Brain microvascular endothelial cell (primary cell): ENCODE measurements at regions not wholly inside any gene's neighbourhood (a gene's known extent, or its start where the extent isn't known, plus 50 kb on each side); places are given as distances from the start of the nearest gene placed in this dataset.

Experiments used
- DNase-seq: peaks from one replicate; pipeline ENCODE4 v3.0.0-alpha.2; 2020
- H3K27ac ChIP-seq: fragments of 250-450 bp; sonication (Bioruptor Pico); 2 replicates; pipeline ENCODE4 v1.5.1; 2020; ENCODE audit warnings: mild to moderate bottlenecking, moderate library complexity
- H3K27me3 ChIP-seq: fragments of 250-450 bp; sonication (Bioruptor Pico); replicated peaks from 2 replicates; pipeline ENCODE4 v1.5.1; 2020; ENCODE audit warnings: mild to moderate bottlenecking
- H3K36me3 ChIP-seq: fragments of 250-450 bp; sonication (Bioruptor Pico); replicated peaks from 2 replicates; pipeline ENCODE4 v1.5.1; 2020; ENCODE audit warnings: mild to moderate bottlenecking
- H3K4me3 ChIP-seq: 2 replicates; pipeline ENCODE4 v1.5.1; 2011; ENCODE audit warnings: low read depth, mild to moderate bottlenecking, control low read depth, low read length, moderate library complexity
- in situ Hi-C: cut with HindIII; loops from 2 replicates; pipeline ENCODE4 v1.10.0; 2017; ENCODE audit warnings: low sequenced_read_pairs, low pct_ligation_motif_present
- TF ChIP-seq, protein P1 (sequence below): IDR thresholded peaks from 2 replicates; pipeline ENCODE4 v1.5.1; 2011; ENCODE audit warnings: low read depth, mild to moderate bottlenecking, moderate library complexity, low read length, control low read depth, inconsistent platforms; ENCODE audit errors: missing control alignments

DNA sequence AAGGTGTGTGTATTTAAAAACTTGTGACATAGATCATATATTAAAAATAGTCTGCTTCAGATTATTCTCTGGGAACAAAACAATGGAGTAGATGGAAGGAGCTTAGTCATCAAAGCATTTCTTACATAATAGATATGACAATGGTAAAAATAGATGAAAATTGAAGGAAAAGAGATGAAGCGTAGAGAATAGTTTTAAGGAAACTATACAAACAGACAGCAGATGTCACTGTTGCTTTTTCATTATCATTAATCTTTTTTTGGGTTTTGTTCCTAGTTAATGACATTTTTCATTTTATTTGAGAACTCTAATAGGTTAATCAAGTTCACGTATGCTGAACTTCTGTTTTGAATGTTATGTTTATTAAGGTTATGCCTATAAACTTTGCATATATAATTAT lies 149.2 kb upstream of the FBXO33 start:
- in situ Hi-C loops = no loop called here
- no peak for DNase-seq
- Histone ChIP-seq H3K36me3 (no peaks in the 10 kb centered on the region), H3K27ac (no peak overlapping the region), H3K4me3 (no peak overlapping the region), H3K27me3 (no peaks in the 10 kb centered on the region)
- TF ChIP-seq, protein P1, sequence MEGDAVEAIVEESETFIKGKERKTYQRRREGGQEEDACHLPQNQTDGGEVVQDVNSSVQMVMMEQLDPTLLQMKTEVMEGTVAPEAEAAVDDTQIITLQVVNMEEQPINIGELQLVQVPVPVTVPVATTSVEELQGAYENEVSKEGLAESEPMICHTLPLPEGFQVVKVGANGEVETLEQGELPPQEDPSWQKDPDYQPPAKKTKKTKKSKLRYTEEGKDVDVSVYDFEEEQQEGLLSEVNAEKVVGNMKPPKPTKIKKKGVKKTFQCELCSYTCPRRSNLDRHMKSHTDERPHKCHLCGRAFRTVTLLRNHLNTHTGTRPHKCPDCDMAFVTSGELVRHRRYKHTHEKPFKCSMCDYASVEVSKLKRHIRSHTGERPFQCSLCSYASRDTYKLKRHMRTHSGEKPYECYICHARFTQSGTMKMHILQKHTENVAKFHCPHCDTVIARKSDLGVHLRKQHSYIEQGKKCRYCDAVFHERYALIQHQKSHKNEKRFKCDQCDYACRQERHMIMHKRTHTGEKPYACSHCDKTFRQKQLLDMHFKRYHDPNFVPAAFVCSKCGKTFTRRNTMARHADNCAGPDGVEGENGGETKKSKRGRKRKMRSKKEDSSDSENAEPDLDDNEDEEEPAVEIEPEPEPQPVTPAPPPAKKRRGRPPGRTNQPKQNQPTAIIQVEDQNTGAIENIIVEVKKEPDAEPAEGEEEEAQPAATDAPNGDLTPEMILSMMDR = no peak

DNA sequence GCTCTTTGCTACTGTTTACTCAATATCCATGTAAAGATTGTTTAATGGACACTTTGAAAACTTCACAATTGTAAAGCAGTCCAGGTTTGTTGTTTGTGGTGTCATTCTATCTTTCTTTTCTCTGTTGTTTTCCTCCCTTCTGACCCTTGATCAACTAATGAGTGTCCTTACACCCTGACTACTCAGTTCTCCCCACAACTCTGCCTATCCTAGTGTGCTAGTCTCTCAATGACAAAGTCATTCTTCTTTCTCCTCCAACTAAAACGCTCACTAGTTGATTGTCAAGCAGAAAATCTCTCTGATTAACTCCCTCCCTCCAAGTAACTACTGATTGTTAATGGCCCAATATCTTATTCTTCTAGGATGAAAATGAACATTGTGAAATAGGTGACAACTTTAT lies 148.5 kb upstream of the FBXO33 start:
- TF ChIP-seq, protein P1 = no peak
- in situ Hi-C loops = no loop called here
- no peaks in the 10 kb centered on the region for H3K27me3 ChIP-seq
- no peak overlapping the region for H3K4me3 ChIP-seq
- DNase-seq = no peak
- no peaks in the 10 kb centered on the region for H3K36me3 ChIP-seq
- H3K27ac ChIP-seq = no peak overlapping the region

DNA sequence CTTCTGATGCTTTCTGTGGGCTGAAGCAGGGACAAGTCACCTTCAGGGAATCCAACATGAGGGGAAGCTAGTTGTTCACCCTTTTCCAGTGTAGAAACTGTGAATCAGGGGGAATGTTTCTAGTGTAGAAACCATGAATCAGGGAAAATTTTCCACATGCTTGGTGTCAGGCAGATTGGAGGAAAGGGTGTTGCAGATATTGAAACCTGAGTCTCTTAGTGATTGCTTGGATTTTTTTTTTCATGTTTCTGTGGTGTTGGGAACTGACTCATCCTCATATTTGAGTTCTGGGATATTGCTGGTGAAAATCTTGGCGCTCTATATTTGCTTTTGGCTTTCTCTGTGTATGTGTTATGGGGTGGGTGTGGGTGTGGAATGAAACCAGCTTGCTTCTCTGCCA lies 144.5 kb upstream of the FBXO33 start:
- TF ChIP-seq, protein P1 = no peak
- in situ Hi-C loops = no loop called here
- H3K36me3 ChIP-seq = no peaks in the 10 kb centered on the region
- H3K4me3 ChIP-seq = no peak overlapping the region
- no peaks in the 10 kb centered on the region for H3K27me3 ChIP-seq
- no peak overlapping the region for H3K27ac ChIP-seq
- DNase-seq = no peak

DNA sequence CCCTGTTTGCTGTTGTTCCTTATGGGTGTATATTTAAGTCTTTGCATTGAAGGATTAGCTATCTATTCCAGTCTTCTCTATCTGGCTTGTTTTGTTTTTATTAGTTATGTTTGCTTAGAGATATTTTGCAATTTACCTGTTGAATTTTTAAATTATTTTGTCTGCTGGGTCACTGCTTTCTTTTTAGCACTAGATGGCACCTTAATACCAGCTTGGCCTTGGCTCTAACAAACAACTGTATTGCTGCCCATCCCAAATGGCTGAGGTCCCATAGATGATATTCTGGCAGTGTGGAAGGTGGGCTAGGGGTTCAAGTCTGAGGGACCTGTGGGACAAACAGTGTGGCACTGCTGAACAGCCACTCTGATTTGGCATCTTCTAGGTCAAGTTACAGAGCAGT lies 144.0 kb upstream of the FBXO33 start:
- in situ Hi-C loops = no loop called here
- H3K27ac ChIP-seq = no peak overlapping the region
- TF ChIP-seq, protein P1 = no peak
- H3K27me3 ChIP-seq = no peaks in the 10 kb centered on the region
- H3K4me3 ChIP-seq = no peak overlapping the region
- no peak for DNase-seq
- H3K36me3 ChIP-seq = no peaks in the 10 kb centered on the region

DNA sequence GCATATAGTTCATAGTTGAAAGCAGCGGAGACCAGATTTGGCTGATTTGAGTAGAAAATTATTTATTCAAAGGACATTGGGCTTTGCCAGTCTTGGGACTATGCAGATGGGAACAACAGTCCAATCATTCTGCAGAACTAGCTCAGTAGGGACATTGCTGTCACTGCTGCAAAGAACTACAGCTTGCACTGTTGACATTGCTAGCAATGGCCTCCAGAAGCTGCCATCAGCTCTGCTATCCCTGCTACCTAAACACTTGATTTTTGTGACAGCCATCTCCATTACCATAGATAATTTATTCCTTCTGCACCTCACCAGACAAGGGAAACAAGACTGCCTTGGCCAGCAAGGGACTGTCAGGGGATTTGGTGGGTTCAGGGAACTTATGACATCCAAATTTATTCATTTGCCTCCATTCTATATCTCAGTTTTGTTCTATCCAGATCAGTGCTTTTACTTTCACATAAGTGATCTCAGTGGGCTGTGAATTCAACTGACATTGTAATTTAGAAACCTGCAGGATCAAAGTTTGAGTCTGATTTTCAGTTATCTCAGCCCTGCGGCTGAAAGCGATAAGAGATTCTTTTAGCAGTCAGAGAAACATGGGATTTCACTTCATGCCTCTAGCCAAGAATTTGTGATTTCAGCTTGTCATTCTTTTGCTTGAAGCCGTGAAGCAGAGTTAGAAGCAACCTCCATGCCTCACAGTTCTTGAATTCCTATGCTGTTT lies 136.7 kb upstream of the FBXO33 start:
- no peaks in the 10 kb centered on the region for H3K36me3 ChIP-seq
- TF ChIP-seq, protein P1 = no peak
- H3K4me3 ChIP-seq = no peak overlapping the region
- in situ Hi-C loops = no loop called here
- H3K27ac ChIP-seq = no peak overlapping the region
- no peak for DNase-seq
- H3K27me3 ChIP-seq = no peaks in the 10 kb centered on the region

DNA sequence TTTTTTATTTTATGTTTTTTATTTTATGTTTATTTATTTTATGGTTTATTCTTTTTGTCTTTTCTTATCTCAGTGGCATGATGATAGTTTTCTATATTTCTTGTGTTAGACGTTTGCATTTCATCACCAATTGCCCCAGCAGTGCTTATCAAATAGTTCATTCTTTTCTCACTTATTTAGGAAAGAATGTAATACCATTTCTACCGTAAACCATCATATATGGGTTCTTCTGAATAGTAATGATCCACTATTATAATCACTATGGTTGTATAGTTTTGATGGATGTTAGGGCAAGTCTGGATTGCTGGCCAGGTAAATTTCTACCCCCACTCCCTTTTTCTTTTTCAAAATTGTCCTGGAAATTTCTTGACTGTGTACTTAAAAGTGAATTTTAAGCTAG lies 134.6 kb upstream of the FBXO33 start:
- TF ChIP-seq, protein P1 = no peak
- no peaks in the 10 kb centered on the region for H3K27me3 ChIP-seq
- no peak overlapping the region for H3K27ac ChIP-seq
- H3K4me3 ChIP-seq = no peak overlapping the region
- H3K36me3 ChIP-seq = no peaks in the 10 kb centered on the region
- DNase-seq = no peak
- in situ Hi-C loops = no loop called here
